Stimulated activated CD4-positive, alpha-beta T cell treated with anti-CD3 and anti-CD28 coated beads, Interleukin-2, amount 100 ng/mL, for 24 hours (primary cell): ENCODE measurements at regions not wholly inside any gene's neighbourhood (a gene's known extent, or its start where the extent isn't known, plus 50 kb on each side); places are given as distances from the start of the nearest gene placed in this dataset.
"Not testable (repeated sequence)": the region's sequence is repeated elsewhere in the genome, so short reads cannot be mapped to it uniquely, and the experiment has no call there.

Source experiments
- DNase-seq, 2 donors: peaks; one replicate each; pipeline ENCODE4 v3.0.0-alpha.2; 2020

DNA sequence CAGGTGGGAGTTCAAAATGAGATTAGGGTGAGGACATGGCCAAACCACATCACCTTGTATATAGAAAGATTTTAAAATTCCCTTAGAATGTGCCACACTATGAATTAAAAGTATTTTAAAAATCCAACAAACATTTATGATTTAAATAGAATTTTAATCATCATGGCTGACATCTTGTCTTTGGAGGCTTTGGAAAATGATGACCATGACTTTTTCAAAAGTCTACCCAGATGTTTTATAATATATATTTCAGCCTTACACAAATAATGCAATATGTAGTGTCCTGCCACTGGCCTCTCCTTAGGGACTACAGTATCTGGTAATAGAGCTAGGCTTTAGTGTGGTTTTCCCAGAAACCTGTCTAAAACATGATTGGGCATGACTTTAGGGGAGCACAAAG lies 1353.4 kb upstream of the GOT2 start:
- no peak for DNase-seq

GRCh38 chr16:60078819-60079218 lies 1344.7 kb upstream of the GOT2 start:
- DNase-seq: not testable (repeated sequence)

- no peak for DNase-seq
These were observed 1343.7 kb upstream of the GOT2 start for GRCh38 chr16:60077861-60078260.

GRCh38 chr16:60074378-60074777 lies 1340.3 kb upstream of the GOT2 start:
- DNase-seq: no peak

- no peak for DNase-seq
These were observed 1339.3 kb upstream of the GOT2 start for GRCh38 chr16:60073376-60073775.

DNA sequence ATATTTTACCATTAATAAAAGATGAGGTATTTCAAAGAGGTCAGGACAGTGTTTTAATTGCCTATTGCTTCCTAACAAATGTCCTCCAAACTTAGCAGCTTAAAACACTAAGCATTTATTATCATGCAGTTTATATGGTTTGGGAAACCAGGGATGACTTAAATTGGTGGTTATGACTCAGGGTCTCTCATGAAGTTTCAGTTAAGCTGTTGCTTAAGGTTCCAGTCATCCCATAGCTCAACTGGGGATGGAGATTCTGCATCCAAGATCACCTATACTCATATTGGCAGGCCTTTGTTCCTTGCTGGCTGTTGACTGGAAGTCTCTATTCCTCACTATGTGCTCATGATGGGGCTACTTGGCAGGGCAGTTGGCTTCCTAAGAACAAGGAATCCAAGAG lies 1329.9 kb upstream of the GOT2 start:
- DNase-seq: no peak

- DNase-seq: no peak
These were observed 1327.3 kb upstream of the GOT2 start for GRCh38 chr16:60061396-60061795.

- no peak for DNase-seq
These were observed 1326.6 kb upstream of the GOT2 start for GRCh38 chr16:60060731-60061130.

GRCh38 chr16:60059141-60059540 lies 1325.0 kb upstream of the GOT2 start:
- no peak for DNase-seq

DNA sequence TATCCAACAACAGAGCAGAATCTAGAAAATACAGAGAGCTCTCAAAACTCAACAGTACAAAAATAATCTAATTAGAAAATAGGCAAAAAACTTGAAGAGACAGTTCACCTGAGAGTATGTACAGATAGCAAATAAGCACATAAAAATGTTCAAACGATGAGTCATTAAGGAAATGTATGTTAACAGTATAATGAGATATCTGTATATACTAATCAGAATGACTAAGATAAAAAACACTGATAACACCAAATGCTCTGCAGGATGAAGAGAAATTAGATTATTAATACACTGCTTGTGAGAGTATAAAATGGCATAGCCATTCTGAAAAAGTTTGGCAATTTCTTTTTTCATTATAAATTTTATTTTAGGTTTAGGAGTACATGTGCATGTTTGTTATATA lies 1307.6 kb upstream of the GOT2 start:
- DNase-seq: no peak

DNA sequence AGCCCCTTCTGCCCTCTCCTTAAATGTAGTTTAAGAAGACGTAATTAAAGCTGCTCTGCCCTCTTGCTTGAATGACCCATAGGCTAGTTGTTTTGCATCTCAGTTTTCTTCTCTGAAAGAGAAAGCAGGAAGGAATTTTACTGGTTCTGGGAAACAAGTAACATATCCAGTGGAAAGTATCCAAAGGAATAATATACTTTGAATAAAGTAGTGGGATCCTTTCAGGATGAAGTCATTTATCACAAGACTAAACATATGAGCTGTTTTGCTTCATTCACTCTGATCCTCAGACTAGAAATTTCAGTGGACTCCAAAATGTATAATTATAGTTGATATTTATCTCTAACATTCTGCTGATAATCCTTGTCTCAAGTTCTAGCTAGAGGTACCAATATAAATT lies 1297.6 kb upstream of the GOT2 start:
- no peak for DNase-seq

DNA sequence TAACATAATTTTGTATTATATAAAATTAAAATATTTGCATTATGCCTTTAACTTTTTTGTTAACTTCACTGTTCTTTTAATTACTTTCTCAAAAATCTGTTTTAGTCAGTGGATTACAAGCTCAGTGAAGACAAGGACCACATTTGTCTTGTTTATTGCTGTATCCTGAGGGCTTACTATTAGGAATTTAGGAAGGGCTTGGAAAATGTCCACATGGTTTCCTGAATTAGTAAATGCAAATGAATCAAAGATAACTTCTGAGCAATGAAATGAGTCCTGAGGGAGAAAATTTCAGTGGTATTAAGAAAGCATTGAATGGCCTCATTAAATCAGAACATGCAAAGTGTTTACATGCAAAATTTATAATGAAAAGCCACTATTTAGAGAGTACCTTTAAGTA lies 1293.2 kb upstream of the GOT2 start:
- DNase-seq: no peak

GRCh38 chr16:60013076-60013475 lies 1279.0 kb upstream of the GOT2 start:
- DNase-seq: no peak

- DNase-seq: no peak
These were observed 1267.4 kb upstream of the GOT2 start for GRCh38 chr16:60001523-60001922.

GRCh38 chr16:59997706-59998105 lies 1263.6 kb upstream of the GOT2 start:
- no peak for DNase-seq

DNA sequence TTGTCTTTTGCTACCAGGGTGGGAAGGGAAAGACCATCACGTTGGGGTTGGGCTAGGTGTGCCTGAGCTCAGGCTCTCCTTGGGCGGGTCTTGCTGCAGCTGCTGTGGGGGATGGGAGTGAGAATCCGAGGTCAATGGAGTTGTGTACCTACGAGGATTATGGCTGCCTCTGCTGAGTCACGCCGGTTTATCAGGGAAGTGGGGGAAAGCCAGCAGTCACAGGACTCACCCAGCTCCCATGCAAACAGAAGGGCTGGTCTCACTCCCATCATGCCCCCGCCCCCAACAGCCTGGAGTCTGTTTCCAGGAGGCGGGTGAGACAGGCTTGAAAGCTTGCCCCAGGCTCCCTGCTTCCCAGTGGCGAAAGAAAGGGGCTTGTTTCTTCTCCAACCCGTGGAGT lies 1259.0 kb upstream of the GOT2 start:
- DNase-seq: no peak

GRCh38 chr16:59991171-59991570 lies 1257.1 kb upstream of the GOT2 start:
- DNase-seq: no peak

DNA sequence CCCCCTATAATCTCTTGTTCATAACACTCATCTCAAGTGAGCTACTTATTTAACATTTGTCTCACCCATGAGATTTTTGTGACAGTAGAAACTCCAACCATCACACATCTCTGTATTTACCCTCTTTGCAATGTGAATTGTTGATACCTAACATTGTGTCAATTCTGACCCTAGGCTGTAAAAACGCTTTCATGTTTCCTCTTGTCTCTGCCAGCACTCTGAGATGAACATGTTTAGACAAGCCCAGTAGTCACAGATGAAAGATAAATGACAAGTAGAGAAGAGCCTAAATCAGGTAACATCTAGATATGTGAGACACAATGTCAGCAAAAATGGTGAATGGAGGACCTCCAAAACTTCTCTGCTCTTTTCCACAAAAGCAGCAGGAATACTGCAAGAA lies 1254.5 kb upstream of the GOT2 start:
- no peak for DNase-seq

- DNase-seq: no peak
These were observed 1241.8 kb upstream of the GOT2 start for GRCh38 chr16:59975953-59976352.

GRCh38 chr16:59973966-59974365 lies 1239.8 kb upstream of the GOT2 start:
- DNase-seq: no peak

GRCh38 chr16:59971264-59971663 lies 1237.1 kb upstream of the GOT2 start:
- no peak for DNase-seq

DNA sequence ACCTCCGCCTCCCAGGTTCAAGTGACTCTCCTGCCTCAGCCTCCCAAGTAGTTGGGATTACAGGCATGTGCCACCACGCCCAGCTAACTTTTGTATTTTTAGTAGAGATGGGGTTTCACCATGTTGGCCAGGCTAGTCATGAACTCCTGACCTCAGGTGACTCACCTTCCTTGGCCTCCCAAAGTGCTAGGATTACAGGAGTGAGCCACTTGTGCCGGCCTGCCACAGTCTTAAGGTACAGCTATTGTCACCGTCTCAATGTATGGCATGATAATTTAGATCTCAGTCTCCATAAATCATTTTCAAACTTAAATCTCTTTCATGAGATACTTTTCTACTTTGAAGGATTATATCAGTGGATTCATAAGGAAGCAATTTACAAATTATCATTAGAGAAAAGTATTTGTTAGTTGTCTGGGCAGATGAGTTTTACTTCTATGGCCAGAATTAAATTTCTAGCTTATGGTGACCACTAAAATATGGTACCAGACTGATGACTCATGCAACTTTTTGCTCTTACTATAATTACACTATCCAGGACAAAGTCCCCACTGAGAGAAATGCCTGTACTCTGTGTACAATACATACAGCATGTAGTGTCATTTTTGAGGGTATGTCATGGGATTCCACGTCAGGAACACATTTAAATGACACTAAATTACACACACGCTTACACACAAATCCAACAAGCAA lies 1230.3 kb upstream of the GOT2 start:
- DNase-seq: no peak

DNA sequence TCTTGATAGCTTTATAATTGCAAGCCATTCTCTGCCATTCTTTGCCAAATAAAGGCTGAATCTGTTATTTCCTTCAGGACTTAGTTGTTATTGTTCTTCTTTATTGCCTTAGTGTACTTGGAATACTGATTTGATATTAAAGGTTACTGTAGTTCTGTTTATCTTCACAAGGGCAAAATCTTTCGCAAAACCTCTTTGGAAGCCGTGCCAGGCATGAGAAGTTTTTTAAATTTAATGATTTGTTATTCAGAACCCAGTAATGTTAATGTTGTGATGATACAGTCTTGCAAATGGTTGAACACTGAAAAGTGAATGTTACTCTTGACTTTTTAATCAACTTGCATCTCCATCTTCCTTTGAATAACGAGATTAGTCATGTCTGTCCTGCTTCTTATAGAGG lies 1225.2 kb upstream of the GOT2 start:
- DNase-seq: no peak

GRCh38 chr16:59950431-59950830 lies 1216.3 kb upstream of the GOT2 start:
- no peak for DNase-seq

DNA sequence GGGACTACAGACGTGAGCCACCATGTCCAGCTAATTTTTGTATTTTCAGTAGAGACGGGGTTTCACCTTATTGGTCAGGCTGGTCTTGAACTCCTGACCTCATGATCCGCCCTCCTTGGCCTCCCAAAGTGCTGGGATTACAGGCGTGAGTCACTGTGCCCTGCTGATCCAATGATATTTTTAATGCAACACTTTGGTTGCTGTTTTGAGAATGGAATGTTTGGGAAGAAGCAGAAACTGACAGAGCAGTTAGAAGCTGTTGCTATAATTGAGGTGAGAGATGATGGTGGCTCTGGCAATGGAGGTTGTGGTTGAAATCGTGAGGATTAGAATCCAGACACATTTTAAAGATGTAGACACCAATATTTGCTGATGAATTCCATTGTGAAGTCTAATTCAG lies 1209.9 kb upstream of the GOT2 start:
- not testable (repeated sequence) for DNase-seq

DNA sequence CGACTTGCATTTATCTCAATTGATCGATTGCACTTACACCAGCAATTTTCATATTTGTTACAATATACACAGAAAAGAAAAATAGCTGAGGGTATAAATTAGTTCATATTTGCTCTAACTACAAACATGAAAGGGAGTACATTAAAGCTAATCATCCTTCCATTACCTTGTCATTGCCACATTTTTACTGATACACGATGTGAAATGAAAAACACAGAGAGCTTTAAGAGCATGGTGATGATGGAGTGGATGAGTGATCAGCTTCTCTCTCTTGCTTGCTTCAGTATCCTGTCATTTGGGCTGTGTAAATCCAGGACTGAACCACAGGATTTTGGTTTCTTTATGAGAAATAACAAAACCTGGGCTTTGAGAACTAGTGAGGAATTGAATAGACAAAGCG lies 1207.5 kb upstream of the GOT2 start:
- DNase-seq: no peak
